OCI-LY3 (cell line): ENCODE measurements at regions not wholly inside any gene's neighbourhood (a gene's known extent, or its start where the extent isn't known, plus 50 kb on each side); places are given as distances from the start of the nearest gene placed in this dataset.
"Not testable (repeated sequence)": the region's sequence is repeated elsewhere in the genome, so short reads cannot be mapped to it uniquely, and the experiment has no call there.

ENCODE experiments used
- EZH2phosphoT487 ChIP-seq: fragments of 200-600 bp; shearing (Covaris generic); IDR thresholded peaks from 2 replicates; pipeline ENCODE4 v1.6.1; 2018; ENCODE audit warnings: antibody characterized with exemption, mixed run types, low read depth
- TF ChIP-seq, protein P1 (sequence below): fragments of 200-600, 300-600 bp; sonication (generic); IDR thresholded peaks from 2 replicates; pipeline ENCODE4 v1.5.1; 2014; ENCODE audit warnings: antibody characterized with exemption, low read length, low read depth

GRCh38 chr17:30663727-30664455 lies 160.6 kb downstream of the CRLF3 start:
- TF ChIP-seq EZH2phosphoT487: not testable (repeated sequence)
- TF ChIP-seq, protein P1, sequence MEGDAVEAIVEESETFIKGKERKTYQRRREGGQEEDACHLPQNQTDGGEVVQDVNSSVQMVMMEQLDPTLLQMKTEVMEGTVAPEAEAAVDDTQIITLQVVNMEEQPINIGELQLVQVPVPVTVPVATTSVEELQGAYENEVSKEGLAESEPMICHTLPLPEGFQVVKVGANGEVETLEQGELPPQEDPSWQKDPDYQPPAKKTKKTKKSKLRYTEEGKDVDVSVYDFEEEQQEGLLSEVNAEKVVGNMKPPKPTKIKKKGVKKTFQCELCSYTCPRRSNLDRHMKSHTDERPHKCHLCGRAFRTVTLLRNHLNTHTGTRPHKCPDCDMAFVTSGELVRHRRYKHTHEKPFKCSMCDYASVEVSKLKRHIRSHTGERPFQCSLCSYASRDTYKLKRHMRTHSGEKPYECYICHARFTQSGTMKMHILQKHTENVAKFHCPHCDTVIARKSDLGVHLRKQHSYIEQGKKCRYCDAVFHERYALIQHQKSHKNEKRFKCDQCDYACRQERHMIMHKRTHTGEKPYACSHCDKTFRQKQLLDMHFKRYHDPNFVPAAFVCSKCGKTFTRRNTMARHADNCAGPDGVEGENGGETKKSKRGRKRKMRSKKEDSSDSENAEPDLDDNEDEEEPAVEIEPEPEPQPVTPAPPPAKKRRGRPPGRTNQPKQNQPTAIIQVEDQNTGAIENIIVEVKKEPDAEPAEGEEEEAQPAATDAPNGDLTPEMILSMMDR: not testable (repeated sequence)
